NCI-H2081 treated with DMSO at 0.1 percent for 48 hours (cell line): ENCODE measurements at regions not wholly inside any gene's neighbourhood (a gene's known extent, or its start where the extent isn't known, plus 50 kb on each side); places are given as distances from the start of the nearest gene placed in this dataset.

Experiments used
- DNase-seq: peaks from one replicate; lab custom pipeline; 2025; lab: John Stamatoyannopoulos, UW

GRCh38 chr14:95034788-95035187 lies 122.5 kb downstream of the DICER1 start:
- no peak for DNase-seq

GRCh38 chr14:95033682-95034632 lies 123.4 kb downstream of the DICER1 start:
- DNase-seq: no peak

- no peak for DNase-seq
Measured at GRCh38 chr14:95033031-95033430, 124.3 kb downstream of the DICER1 start.

GRCh38 chr14:95026851-95027463 lies 130.4 kb downstream of the DICER1 start:
- DNase-seq: no peak

- no peak for DNase-seq
Measured at GRCh38 chr14:95025941-95026340, 131.4 kb downstream of the DICER1 start.

- no peak for DNase-seq
Measured at GRCh38 chr14:95025218-95025617, 132.1 kb downstream of the DICER1 start.

GRCh38 chr14:95024380-95024779 lies 132.9 kb downstream of the DICER1 start:
- no peak for DNase-seq

- DNase-seq: no peak
Measured at GRCh38 chr14:95023886-95024285, 133.4 kb downstream of the DICER1 start.

GRCh38 chr14:95023115-95023514 lies 134.2 kb downstream of the DICER1 start:
- DNase-seq: no peak

GRCh38 chr14:95021588-95021987 lies 135.7 kb downstream of the DICER1 start:
- DNase-seq: no peak

- DNase-seq: no peak
Measured at GRCh38 chr14:95018821-95019220, 138.5 kb downstream of the DICER1 start.

GRCh38 chr14:95015046-95015445 lies 142.3 kb downstream of the DICER1 start:
- no peak for DNase-seq

- no peak for DNase-seq
Measured at GRCh38 chr14:95014036-95014435, 143.3 kb downstream of the DICER1 start.

GRCh38 chr14:95011445-95012006 lies 145.8 kb downstream of the DICER1 start:
- no peak for DNase-seq

- no peak for DNase-seq
Measured at GRCh38 chr14:95008445-95009217, 148.7 kb downstream of the DICER1 start.

- DNase-seq: no peak
Measured at GRCh38 chr14:95007921-95008320, 149.4 kb downstream of the DICER1 start.

GRCh38 chr14:95006479-95006878 lies 150.8 kb downstream of the DICER1 start:
- DNase-seq: no peak

GRCh38 chr14:95006051-95006450 lies 151.3 kb downstream of the DICER1 start:
- no peak for DNase-seq

GRCh38 chr14:95003099-95003960 lies 154.0 kb downstream of the DICER1 start:
- DNase-seq: no peak

- DNase-seq: no peak
Measured at GRCh38 chr14:94998685-94999084, 158.6 kb downstream of the DICER1 start.

- no peak for DNase-seq
Measured at GRCh38 chr14:94998110-94998509, 159.2 kb downstream of the DICER1 start.
